HG03469 (cell line): ENCODE measurements at regions not wholly inside any gene's neighbourhood (a gene's known extent, or its start where the extent isn't known, plus 50 kb on each side); places are given as distances from the start of the nearest gene placed in this dataset.
"Not testable (repeated sequence)": the region's sequence is repeated elsewhere in the genome, so short reads cannot be mapped to it uniquely, and the experiment has no call there.

ENCODE experiments used
- ATAC-seq: cut with Tn5 transposase; IDR thresholded peaks from one replicate; pipeline ENCODE4 v1.9.1; 2021; ENCODE audit warnings: mild to moderate bottlenecking, moderate library complexity, moderate number of reproducible peaks; ENCODE audit not compliant: unreplicated experiment

DNA sequence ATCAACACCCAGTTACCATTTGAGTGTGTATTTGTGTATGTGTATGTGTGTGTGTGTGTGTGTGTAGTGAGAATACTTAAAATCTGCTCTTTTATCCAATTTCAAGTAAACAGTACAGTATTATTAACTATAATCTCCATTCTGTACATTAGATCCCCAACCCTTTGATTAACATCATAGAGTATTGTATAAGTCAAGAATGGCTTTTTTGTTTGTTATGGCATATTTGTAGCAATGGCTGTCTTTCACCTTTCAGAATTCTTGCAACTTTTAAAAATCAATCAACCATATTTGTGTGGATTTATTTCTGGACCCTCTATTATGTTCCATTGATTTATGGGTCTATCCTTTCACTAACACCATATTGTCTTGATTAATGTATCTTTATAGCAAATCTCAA lies 779.3 kb upstream of the MIR17HG start:
- no peak for ATAC-seq

DNA sequence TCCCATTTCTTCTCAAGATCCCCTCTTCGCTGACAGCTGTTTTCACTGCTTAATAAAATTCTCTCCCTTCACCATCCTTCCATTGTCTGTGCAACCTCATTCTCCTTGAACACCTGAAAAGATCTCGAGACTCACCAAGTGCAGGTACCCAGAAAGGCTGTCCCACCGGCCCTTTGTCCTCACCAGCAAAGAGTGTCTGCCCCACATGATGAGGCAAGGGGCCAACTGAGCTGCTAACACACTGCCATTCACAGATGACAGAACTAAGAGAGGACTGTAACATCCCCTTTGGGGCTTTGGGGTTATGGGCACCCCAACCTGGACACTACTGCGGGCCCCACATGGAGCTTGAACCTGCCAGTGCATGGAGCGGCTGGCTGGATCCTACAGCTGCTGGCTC lies 771.4 kb upstream of the MIR17HG start:
- no peak for ATAC-seq

DNA sequence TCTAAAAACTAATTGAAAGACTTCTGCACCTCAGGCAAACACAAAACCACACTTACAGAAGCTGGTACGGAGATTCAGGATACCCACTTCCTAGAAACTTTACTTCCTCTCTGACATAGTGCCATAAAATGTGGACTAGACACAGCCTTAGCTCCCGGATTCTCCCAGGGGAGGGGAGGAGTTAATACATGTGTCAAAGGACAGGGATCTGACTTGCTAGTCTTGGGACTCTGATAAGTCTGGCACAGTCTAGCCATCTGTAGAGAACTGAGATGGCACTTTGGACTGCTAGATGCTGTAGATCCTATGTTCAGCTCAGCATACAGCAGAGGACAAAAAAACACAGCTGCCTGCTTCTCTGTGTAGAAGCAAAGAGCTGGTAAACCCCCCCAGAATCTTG lies 769.8 kb upstream of the MIR17HG start:
- no peak for ATAC-seq

GRCh38 chr13:90585392-90585791 lies 762.1 kb upstream of the MIR17HG start:
- ATAC-seq = no peak

DNA sequence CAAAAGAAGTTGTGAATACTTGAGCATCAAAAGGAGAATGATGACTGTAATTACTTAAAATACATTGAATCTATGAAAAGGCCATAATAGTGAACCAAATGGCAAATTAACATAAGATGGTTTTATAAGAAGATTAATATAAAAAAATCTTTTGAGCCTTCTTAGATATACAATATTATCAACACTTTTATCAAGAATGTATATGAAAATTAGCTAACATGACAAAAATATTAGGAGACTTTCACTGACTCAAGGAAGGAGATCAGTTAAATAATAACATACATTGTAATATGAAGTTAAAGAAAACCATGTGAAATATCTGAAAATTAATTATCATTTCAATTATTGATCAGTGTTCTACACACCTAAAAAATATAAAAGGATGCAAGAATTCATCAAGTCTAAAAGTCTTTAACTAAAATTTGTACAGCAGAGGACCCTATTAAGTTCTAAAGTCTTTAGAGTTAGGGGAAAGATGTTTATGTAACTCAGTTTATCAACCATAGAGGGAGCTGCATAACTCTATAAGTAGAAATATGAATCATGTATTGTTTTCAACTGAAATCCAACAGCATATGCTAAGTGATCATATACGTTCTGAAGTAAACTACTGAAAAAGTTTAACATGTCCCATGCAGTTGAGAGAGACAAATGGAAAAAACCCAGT lies 756.1 kb upstream of the MIR17HG start:
- no peak for ATAC-seq

DNA sequence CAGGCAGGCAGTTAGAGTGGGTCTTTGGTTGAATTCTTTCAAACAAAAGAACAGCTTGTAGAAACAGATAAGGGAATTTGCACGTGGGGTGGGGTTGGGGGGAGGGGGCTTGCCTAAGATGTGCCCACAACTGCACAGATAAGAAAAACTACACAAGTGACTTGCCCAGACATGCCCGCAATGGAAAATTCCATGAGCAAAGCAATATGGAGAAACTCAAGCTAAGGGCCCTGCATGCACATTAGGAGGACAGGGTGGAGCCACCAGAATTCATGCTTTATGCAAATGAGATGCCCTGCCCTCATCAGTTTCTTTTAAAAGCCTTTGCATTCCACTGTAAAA lies 755.6 kb upstream of the MIR17HG start:
- ATAC-seq = no peak

- no peak for ATAC-seq
Measured at GRCh38 chr13:90592943-90593342, 754.5 kb upstream of the MIR17HG start.

- no peak for ATAC-seq
Measured at GRCh38 chr13:90594681-90595080, 752.8 kb upstream of the MIR17HG start.

DNA sequence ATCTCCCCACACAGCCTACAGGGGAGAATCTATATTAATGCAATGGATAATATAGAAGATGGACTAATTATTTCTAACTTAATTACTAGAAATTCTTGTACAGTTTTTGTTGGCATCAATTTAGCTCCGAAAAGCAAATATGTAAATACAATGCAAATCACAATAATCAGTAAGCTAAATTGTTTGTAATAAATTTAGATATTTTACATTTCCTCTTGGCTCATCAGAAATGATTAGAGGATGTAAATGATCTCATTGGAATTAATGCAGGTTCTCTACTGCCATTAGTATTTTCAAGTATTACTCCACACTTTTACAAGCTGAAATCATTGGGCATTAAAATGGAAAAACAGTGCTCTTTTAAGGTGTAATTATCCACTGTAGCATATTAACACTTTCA lies 741.8 kb upstream of the MIR17HG start:
- no peak for ATAC-seq

GRCh38 chr13:90606921-90607320 lies 740.6 kb upstream of the MIR17HG start:
- ATAC-seq = not testable (repeated sequence)

GRCh38 chr13:90612391-90612790 lies 735.1 kb upstream of the MIR17HG start:
- no peak for ATAC-seq

DNA sequence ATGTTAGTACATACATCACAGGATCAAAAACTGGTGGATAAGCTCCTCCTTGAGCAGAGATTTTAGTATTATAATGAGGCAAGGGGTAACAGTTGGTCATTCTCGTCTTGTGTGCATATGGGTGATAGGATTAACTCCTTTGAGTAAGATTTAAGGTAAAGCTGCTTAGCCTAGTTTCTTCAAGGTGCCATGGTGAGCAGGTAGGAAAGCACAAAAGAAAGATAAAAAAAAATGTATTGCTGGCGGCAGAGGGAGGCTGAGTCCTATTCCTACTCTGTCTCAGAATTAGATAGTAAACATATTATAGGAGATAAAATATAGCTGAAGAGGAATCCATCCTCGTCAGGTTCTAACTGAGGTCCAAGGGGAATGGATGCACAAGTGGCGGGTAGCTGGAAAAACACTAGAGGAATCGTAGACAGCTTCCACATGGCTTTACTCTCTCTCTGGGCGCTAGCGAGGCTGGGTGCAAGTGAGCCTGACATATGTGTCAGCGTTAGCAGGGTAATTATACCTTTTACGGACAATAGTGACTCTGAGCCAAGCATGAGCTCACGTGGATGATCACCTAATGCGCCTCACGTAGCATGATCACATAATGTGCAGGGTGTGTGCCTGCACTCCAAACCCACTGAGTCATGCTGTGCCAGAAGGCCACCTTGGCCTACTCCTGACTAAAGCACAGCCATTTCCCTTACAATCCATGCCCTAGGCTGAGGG lies 734.3 kb upstream of the MIR17HG start:
- no peak for ATAC-seq

- no peak for ATAC-seq
Measured at GRCh38 chr13:90615236-90615635, 732.3 kb upstream of the MIR17HG start.

DNA sequence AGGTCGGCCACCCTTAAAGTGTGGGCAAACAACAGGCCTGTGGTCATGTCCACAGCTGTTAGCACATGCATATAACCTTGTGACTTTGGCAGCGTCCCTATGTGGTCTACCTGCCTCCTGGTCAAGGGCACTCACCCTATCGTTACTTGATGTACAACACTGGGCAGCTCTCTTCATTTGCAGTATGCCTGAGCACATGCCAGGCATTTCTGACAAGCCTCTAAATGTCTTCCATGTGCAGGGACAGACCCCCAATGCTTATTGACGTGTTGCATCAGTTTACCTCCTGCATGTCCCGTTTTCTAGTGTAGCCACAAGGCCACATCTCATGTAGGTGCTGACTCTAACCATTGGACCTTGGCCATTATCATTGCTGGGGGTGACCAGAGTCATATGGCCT lies 731.7 kb upstream of the MIR17HG start:
- no peak for ATAC-seq

DNA sequence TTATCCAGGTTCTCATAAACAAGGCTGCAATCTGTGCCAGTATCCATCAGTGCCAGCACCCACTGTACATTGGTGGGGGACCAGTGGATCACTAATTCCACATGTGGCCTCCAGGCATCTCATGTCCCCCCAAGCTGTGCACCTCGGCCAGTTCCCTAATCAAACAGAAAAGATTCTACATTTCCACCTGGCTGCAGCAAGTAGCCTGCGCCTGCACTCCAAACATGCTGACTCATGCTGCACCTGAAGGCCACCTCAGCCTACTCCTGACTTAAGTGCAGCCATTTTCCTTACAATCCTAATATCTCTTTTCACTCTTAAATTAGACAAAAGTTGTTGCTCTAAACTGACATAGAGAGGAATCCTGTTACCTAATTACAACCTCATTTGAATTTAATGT lies 729.4 kb upstream of the MIR17HG start:
- ATAC-seq = no peak

DNA sequence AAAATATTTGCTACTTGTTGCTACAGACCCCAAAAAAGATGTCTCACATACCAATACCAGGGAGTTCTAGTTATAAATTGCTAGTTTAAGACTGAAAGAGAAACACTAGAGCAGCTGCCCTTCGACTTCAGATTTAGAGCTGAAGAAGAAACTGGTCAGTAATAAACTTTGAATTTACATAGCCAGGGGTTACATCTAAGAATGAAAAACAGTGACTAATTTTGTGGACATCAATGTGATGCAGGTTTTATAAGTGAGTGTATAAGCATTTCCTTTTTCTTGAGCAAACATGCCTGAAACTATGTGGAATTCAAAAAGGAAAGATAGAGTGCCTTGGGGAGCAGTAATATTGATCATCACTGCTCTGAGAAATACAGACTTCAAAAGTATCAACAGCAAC lies 724.9 kb upstream of the MIR17HG start:
- no peak for ATAC-seq

- no peak for ATAC-seq
Measured at GRCh38 chr13:90623318-90624011, 724.0 kb upstream of the MIR17HG start.

- no peak for ATAC-seq
Measured at GRCh38 chr13:90627813-90628212, 719.7 kb upstream of the MIR17HG start.

DNA sequence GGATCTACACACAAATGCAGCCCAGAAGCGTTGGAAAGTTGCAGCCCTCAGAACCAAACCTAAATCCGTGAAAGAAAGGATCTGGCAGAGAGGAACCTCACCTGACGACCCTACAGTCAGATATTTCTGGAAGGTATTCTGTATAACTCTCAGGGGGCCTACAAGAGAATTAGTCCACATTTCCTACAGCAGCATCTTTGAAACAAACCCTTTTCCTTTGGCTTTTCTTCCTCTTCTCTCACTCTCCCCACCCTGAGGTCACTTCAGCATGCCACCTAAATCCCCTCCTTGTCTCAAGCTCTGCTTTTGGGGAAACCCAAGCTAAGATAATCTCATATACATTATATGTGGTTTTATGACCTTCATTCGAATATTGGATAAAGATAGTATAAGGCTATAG lies 719.0 kb upstream of the MIR17HG start:
- ATAC-seq = no peak

DNA sequence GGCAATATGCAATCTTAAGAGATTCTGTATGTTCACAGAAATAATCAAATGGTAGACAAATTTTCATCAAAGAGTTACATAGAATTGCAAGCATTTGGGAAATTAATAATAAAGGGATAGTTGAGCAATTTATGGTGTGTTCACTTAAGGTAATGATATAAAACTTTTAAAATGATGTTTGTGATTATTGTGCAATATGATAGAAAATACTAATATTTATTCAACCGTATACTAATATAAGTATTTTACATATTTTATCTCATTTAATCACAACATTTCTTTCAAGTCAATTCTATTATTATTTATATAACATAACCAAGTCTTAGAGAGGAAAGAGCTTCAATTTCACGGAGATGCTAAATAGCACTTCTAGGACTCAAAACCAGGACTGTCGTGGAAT lies 716.8 kb upstream of the MIR17HG start:
- ATAC-seq = no peak

DNA sequence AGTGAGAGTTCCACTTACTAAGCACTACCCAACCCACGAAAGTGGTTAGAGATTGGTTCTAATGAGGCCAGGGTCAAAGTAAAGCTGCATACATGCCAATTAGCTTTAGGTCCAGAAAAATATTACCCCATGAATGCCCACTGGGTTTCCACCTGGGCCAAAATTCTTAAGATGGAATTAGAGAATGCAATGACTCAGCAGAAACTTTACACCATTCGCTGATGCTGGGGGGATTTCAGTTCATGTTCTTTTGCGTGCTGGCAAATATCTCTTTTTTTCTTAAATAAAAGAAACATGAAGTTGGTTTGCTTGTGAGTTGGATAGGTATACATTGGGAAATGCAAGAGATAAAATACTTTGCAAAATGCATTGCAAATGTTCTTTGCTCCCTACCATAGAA lies 715.3 kb upstream of the MIR17HG start:
- ATAC-seq = no peak

DNA sequence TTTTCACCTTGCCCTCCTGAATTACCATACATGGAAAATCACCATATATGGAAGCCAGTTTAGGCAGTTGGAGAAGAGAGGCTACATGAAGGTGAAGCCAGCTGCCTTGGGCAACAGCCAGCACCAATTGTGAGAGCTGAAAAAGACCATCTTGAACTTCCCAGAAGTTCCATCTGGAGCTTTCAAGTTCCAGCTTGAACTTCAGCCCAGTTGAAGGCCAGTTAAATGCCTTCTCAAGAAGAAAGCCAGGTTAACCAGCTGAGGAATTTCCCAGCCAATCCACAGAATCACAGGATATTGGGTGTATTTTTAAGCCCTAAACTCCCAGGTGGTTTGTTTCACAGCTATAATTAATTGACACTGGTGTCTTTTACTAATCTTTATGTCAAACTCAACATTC lies 713.6 kb upstream of the MIR17HG start:
- ATAC-seq = no peak
